HG03175 (cell line): ENCODE measurements at regions not wholly inside any gene's neighbourhood (a gene's known extent, or its start where the extent isn't known, plus 50 kb on each side); places are given as distances from the start of the nearest gene placed in this dataset.
A peak's percentile ranks its signal among the peaks of the same experiment; 100 is the strongest.
"Not testable (repeated sequence)": the region's sequence is repeated elsewhere in the genome, so short reads cannot be mapped to it uniquely, and the experiment has no call there.

Experiments
- ATAC-seq: cut with Tn5 transposase; IDR thresholded peaks from one replicate; pipeline ENCODE4 v1.9.1; 2021; ENCODE audit warnings: mild to moderate bottlenecking, moderate library complexity; ENCODE audit not compliant: unreplicated experiment

DNA sequence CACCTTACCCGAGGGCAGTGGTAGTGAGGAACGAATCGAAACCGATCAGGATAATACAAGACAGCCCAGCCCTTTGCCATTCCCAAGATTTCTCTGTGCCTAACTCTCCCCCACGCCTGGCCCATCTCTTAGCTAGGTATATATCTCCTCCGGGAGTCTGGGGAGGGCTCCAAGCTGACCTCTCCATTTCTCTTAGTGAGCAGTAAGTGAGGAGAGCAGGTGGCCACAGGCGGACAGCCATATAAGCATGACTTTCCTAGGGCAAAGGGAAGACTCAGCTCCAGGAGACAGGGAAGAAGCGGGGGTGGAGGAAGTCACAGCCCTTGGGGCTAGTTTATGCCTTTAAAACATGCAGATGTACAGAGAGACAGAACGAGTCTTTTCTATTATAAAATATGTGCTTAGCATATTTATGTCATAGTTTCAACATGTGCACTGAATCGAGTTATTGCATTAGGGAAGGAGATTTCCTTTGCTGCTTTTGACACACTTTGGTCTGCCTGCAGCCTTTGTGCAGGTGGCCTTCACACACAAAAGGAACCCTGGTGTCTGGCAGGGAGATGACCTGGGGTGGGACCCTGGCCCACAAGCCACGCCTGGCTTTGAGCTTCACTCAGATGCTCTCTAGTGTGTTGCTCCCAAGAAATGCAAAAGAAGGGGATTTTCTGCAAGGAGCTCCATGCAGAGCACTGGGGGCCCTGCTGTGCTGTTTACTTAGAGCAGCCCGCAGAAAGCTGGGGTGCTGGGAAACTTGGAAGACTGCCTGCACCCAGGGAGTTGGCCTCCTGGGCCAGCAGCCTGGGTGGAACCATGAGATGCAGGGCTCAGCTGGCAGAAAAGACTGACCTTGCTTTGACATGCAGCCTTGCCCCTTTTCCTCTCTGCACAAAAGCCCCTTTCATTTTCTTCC, 613.3 kb downstream of the BCOR start:
- ATAC-seq = no peak

- ATAC-seq = no peak
Observed at GRCh38 chrX:39487166-39487968, 610.4 kb downstream of the BCOR start.

DNA sequence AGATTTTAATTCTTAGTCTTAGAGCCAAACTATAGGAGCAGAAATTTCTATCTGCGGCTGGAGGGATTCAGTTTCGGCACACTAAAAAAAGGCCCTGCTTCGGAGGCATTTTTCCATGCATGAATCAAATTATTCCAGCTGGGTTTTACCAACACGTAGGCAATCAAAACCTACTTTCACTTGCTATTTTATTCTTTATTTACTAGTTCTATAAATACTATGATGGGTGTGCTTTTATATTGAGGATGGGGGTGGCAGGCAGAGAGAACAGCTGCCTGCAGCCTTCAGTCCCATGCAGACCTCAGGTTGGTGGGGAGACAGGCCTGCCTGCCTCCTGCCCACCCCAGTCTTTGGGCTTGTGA, 609.8 kb downstream of the BCOR start:
- no peak for ATAC-seq

DNA sequence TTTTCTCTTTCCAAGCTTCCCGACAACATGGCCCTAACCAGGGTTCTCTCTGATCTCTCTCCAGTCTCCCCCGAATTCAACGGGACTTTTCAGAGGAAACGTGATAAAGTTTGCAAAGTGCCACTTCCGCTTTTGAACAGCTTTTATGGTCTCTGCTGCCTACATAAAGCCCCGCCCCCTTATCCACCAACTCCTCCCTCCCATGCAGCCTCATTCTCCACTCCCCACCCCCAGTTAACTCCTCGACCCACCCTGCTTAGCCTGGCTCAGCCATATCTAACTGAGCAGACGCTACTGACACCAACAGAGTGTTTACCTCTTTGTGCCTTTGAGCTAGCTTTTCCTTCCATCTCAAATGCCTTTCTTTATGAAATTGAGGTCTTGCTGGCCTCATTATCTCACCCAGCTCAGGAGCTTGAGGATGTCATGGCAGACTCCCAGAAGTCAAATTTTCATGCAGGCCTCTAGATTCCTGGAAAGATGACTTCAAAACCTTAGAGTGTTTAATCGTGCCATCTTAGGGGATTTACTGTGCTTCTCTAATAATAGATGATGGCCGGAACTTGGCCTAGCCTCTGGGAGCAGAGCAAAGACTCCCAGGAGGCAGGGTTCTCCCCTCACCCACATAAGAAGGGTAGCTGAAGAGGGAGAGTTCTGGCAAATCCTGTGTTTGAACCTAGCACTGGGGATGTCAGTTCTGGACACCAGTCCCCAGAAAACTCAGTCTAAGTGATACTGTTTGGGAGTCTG, 606.0 kb downstream of the BCOR start:
- peak; percentile 79 for ATAC-seq

GRCh38 chrX:39492497-39493162, 605.1 kb downstream of the BCOR start:
- ATAC-seq = peak; percentile 64

DNA sequence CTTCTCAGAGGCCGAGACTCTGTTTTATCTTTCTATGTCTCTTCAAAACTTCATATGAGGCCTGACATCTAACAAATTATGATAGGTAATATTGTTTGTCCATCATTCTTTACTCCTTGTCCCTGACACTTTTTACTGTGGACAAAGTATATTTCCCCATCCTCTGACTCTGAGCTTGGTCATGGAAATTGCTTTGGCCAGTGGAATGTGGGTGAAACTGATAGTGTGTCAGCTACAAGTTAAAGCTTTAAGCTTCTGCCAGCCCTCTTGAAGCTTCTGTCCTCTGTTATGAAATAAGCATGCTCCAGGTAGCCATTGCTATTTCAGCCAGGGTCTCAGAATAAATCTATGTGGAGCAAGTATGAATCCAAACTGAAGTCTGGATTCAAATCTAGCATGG, 604.6 kb downstream of the BCOR start:
- ATAC-seq = no peak

- not testable (repeated sequence) for ATAC-seq
Observed at GRCh38 chrX:39497117-39497516, 600.6 kb downstream of the BCOR start.

- no peak for ATAC-seq
Observed at GRCh38 chrX:39497702-39498265, 600.0 kb downstream of the BCOR start.

DNA sequence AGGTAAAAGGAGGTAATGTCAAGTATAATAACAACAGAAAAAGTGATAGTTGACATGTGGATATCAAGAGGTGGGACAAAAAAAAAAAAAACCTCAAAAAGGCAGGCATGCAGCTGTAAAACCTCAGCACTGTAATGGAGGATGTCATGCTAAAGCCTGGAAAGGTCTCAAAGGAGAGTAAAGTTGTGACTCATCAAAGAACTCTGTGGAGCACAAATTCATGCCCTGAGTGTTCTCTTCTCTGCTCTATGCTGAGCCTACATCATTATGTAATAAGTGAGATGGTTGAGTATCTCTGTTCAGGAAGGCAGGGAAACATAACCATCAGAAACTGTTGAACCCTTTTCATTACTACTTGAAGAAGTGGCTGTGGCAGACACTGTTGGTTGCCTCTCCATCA, 597.8 kb downstream of the BCOR start:
- ATAC-seq = no peak

- no peak for ATAC-seq
Observed at GRCh38 chrX:39501822-39502221, 595.9 kb downstream of the BCOR start.

DNA sequence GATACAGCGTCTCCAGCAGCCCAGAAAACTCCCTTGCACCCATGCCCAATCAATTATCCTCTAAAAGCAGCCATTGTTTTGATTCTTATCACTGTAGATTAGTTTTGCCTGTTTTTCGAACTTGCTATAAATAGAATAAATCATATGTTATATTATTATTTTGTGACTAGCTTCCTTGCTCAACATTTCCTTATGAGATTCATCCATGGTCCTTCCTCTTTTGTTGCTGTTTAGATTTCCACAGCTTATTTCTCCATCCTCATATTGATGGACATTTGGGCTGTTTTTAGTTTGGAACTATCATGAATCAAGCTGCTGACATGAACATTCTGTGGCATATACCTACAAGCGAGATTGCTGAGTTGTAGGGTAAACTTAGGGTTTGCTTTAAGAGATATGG, 595.3 kb downstream of the BCOR start:
- no peak for ATAC-seq

DNA sequence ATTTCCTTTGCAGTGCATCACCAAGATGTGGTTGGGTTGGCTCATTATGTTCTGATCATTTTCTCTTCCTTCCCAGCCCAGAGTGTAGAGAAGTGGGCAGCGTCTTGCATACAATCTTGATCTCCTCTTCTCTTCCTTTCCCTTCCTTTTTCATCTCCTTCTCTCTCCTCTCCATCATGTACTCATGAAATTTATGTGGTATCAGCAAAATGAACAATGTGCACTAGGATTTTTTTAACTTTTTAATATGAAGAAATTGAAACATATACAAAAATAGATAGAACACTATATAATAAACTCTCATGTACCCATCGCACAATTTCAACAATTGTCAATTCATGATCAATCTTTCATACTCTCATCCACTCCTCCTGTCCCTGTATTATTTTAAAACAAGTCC, 593.5 kb downstream of the BCOR start:
- ATAC-seq = no peak

- no peak for ATAC-seq
Observed at GRCh38 chrX:39504850-39505259, 592.9 kb downstream of the BCOR start.

DNA sequence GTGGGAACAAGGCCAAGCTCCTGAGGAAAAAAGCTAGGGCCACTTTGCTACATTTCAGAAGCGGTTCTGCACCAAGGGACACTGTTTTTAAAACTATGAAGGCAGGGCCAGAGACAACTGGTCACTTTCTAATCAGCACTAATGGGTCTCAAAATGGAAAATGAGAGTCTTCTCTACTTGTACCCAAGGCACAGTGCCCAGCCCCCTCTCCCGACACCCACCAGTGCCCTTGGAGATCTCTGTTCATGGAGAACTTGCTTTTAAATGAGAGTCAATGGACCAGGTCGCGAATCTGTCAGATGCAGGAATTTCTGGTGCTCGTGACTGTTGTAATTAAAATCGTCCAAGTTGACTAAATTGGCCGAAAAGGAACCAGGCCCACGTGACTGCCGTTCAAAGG, 591.6 kb downstream of the BCOR start:
- ATAC-seq = no peak

DNA sequence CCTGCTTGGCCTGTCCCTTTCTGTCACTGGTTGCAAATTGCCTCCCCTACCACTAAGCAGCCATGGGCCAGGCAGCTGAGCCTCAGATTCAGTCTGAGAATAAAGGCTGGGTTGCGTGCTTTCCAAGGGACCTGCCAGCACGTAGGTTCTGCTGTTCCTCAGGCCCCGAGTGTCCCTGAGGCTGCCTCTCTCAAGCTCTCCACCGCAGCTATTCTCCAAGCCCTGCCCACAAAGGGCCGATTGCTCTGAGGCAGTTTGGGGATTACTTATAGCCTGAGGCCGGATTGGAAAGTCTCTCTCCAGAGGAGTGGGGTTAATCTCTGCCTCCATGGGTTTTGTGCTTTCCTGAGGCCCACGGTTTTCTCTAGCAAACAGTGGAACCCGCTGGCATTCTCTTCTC, 590.7 kb downstream of the BCOR start:
- ATAC-seq = no peak

GRCh38 chrX:39507617-39508299, 590.0 kb downstream of the BCOR start:
- ATAC-seq = no peak

DNA sequence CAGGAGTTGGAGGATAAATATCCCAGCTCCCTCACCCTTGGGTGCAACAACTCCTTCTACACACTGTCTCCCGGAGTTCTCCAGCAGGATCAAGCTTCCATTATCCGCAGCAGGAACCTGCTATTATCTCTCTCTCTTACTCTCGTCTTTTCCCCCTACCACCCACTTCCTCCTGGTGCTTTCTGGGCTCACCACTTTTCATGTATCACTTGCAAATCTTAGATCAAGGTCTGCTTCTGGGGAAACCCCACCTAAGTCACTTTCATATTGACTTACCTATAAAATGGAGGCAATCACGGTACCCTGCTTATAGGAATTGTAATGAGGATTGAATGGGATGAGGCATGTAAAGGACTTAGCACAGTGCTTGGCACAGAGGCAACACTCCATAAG, 589.5 kb downstream of the BCOR start:
- ATAC-seq = no peak

DNA sequence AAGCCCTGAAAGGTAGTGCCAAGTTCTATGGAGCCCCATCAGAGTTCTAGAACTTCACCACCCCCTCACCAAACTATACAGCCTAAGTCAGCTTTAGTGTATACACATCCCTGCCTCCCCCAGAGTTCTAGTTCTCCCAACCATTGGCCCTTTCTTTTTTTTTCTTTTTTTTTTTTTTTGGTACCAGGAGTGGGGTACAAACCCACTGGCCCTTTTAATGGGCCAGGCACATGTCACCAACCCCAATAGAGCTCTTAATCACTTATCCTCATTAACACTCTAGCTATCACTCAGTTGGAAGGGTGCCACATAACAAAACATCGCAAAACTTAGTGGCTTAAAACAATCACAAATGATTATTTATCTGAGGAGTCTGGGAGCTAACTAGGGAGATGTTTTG, 588.6 kb downstream of the BCOR start:
- no peak for ATAC-seq

GRCh38 chrX:39513836-39514235, 583.9 kb downstream of the BCOR start:
- no peak for ATAC-seq

DNA sequence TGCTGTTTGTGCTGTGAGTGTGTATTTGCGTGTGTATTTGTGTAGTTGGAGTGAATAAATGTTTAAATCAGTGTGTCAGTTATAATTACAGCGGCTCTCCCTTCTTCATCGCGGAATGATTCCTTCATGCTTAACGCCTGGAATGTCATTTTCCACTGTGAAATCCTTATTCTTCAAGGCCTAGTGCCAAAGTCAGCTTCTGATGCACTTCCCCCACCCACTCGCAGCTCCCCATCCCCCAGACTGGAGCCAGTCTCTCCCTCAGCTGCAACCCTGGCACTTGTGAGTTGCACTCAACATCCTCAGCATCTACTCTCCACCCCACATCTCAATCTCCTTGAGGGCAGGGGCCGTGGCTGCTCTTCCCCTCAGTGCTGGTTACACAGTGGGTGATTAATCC, 583.0 kb downstream of the BCOR start:
- ATAC-seq = no peak
